ELF-1 (cell line): ENCODE measurements at regions not wholly inside any gene's neighbourhood (a gene's known extent, or its start where the extent isn't known, plus 50 kb on each side); places are given as distances from the start of the nearest gene placed in this dataset.

ENCODE experiments used
- DNase-seq: peaks from one replicate; pipeline ENCODE4 v3.0.0-alpha.2; 2016; ENCODE audit warnings: low read depth, low spot score

DNA sequence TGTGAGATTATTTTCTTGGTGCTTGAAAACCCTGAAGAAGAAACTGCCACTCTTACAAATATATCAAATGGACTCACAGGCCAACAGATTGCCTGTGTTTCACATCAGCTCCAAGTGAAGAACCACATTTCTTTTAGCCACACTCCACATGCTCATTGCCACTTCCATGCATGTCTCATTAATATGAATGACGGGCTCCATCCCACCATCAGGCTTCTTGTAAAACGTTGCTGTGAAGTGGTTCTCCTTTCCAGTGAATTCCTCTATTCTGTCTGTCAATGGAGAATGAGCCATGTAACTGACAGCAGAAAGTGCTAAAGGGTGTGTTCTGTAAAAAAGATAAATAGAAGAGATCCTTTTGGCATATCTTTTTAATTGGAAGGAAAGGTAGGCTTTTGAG is 188.2 kb upstream of the RMST start:
- no peak for DNase-seq

DNA sequence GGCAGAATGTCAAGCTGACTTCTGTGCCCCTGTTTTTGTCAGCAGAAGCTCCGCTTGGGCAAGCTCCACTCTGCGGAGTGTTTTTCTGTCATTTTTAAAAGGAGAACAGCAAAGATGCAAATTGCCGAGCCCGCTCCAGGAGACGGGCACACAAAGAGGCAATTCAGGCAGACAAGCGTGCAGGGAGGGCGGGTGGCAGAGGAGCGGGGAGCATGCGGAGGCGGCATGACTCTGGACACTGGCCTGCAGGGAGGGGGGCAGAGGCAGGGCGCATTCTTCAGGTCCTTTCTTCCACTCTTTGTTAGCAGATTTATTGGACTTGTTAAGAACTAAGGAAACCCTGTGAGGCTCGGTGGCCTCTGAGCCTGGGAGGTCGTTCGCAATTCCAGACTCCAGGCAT is 187.3 kb upstream of the RMST start:
- peak; percentile 57 for DNase-seq

DNA sequence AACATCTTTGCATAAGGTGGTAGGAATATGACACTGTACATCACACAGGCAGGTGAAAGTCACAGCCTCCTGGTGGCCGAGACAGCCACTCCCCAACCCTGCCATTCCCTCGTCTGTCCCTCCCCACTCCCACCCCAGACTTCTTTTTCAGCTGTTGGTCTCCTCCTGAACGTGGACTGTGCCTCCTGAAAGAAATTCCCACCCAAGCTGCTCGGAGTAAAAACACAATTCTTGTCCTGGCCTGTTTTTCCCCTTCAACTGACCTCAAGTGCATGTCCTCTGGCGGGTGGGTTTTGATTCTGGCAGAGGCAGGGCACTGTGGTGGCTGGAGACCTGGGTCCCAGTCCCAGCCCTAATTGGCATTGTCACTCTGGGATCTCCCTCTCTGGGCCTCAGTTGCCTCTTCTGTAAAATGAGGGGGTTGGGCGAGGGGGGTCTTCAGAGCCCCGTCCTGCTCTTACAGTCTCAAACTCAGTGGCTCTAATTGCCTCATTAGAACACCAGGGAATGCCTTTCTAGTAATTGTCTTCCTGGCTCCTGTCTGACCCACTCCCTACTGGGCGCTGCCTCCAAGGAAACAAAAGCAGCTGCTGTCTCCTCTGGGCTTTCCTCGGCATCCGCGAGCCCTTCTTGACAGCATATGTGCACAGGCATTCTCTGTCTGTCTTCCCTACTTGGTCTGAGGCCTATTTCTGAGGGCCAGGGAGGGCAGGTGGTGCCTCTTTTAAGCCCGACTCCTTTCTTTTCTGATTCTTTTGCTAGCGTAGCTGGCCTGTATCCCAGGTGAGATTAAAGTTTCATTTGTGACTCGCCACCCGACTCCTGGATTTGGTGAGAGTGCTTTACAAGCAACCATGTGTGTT is 186.6 kb upstream of the RMST start:
- DNase-seq = peak; percentile 81

DNA sequence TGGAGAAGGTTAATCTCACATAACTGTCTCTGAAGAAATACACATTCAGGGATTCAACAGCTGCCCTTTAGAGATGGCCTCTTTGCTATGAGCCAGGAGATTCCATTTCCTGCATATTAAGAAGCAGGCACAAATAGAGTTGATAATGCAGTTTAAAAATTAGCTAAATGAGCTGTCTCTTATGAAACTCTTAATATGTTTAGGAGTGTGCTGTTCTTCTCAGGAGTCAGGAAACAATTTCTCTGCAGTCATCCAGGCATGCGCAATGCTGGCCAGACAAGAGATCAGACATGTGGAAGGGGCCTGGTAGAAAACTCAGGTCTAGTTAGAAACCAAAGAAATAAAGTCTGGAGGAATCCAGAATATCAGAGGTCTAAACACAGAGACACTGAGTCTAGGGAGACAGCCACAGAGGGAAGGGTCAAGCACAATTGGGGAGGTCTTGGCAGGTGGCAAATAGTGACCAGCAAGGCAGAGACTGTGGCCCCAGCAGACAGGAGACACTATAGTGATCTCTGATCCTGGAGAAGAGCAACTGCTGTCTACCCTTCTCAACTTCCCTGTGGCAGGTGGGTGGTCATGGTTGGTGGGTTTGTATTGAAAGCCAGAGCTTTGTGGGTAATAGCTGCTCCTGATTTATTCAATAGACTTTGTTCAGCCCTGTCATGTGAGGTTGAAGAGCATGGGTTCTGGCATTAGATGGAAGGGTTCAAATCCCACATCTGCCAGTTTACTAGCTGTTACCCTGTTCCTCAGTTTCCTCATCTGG is 185.8 kb upstream of the RMST start:
- DNase-seq = no peak

DNA sequence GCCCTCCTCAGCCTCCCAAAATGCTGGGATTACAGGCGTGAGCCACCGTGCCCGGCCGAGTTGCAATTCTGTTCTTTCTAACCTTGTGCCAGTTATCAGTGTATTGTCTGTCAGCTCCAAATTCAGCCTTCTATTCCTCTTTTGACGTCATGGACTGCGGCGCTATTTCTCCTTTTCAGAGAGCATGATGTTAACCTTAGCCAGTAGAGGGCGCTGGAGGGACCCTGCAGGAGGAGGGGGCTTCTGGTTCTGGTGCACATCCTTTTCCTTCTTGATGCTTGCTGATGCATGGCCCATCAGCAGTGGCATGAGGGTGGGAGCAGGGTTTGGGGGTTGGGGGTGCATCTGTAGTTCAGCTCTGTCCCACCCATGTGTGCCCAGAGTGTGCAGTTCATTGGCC is 179.3 kb upstream of the RMST start:
- DNase-seq = peak; percentile 4

DNA sequence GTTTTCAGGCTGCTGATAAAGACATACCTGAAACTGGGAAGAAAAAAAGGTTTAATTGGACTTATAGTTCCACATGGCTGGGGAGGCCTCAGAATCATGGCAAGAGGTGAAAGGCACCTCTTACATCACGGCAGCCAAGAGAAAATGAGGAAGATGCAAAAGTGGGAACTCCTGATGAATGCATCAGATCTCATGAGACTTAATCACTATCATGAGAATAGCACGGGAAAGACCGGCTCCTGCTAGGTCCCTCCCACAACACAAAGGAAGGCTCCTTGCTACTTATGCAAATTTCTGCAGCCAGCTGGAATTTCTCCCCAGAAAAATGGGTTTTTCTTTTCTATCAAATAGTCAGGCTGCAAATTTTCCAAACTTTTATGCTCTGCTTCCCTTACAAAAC is 174.1 kb upstream of the RMST start:
- DNase-seq = no peak

DNA sequence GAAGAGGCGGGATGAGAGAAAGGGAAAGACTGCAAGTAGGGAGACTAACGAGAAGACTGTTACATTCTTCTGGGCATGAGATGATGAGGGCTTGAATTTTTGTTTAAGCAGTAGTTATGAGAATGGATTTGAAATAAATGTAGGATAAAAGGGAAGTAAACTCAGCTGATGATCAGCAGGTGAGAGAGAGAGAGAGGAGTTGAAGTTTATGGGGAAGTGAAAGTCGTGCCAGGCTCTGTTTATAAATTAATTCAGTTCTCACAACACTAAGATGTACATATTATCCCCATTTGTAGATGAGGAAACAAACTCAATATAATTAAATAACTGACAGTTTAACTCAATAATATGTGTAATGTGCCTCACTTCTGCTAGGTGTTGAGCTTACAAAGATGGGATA is 170.0 kb upstream of the RMST start:
- no peak for DNase-seq

DNA sequence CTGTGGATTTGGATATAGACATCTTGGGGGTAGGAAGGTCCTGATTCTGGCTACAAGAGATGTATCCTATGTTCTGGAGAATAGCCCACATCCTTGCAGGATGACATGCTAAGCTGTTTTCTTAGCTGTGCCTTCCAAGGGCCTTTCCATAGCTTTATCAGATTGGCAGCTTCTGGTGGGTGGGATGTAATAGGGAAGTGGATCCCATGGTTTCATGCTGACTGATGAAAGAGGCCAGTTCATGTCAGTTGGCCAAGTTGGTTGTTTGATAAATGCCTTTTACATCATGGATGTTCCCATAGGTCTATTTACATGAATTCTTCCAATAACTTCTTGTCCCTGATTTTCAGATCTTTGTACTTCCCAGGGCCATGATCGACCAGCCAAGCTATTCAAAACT is 169.1 kb upstream of the RMST start:
- DNase-seq = no peak

DNA sequence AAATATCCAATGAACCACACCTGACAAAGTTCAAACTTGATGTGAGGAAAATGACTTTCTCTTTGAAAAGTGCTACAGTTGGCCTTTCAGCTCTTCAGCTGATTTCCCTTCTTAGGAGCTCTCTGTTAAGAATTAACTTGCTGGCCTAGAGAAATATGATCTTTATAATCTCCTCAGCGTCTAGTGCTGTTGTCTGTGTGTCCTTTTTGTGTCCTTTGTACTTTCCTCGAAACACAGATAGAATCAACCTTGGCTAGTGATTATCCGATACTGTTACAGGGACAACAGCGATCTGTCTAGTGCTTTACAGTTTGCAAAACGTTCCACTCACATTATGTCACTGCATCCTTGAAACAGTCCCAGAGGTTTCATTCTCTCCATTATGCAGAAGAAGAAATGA is 162.8 kb upstream of the RMST start:
- DNase-seq = no peak

DNA sequence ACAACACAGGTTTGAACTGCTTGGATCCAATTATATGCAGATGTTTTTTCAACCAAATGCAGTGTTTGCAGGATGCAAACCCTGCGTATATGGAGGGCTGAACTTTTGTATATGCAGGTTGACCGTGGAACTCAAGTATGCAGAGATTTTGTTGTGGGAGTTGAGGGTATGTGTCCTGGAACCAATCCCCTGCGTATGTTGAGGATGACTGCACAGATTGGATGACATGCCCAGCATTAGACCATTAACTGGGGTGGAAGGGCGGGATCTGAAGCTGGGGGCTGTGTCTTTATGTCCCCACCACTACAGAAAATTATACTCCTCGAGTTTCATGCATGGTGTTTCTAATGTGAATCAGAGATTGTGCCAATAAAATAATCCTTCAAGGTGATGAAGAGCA is 162.2 kb upstream of the RMST start:
- no peak for DNase-seq

DNA sequence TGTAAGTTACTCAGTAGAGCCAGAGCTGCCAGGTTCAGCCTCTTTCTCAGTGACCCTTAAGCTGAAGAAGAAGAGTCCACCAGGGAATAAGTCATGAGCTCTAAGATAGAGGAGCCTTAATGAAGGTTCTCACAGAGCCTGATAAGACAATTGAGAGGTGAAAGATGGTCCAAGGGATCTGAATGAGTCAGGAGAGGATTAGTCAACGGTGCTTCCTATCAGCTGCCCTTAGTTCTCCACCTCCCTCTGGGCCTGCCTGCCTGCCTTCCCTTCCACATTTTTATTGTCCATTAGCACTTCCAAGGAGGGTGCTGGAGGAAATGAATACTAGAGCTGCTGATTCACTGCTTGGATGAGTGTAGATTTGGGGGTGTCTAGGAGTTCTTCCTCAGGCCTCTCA is 161.7 kb upstream of the RMST start:
- no peak for DNase-seq

DNA sequence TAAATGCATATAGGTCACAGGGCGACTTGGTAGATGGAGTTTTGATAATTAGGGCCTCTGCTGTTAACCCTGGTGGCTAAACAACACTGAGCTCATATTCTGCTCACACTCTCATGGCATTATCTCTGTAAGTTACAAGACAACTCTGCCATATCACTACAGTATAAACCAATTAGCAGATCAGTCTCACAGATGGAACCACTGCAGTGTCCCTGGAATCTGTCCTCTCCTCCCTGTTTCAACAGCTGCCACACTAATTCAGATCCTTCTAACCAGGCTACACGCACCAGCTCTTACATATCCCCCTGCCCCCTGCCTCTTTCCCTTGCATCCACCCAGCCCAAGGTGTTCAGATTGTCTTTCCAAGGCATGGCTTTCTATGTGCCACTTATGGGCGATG is 161.0 kb upstream of the RMST start:
- DNase-seq = no peak

DNA sequence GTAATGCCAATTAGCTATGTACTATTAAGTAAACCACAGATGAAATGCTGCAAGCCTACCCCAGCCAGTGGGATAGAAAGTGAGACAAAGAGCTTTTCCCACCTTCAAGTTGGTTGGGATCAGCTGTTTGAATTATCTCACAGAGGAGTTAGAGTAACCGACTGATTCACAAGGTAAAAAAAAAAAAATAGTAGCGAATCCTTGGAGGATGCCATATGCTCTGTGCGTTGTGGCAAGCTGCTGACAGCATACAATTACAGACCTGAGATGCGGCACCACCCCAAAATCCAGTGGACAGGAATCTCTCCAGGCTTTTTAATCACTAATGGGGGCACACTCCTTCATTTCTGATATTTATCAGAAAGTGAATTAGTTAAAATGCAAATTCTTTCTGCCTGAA is 157.0 kb upstream of the RMST start:
- DNase-seq = no peak

DNA sequence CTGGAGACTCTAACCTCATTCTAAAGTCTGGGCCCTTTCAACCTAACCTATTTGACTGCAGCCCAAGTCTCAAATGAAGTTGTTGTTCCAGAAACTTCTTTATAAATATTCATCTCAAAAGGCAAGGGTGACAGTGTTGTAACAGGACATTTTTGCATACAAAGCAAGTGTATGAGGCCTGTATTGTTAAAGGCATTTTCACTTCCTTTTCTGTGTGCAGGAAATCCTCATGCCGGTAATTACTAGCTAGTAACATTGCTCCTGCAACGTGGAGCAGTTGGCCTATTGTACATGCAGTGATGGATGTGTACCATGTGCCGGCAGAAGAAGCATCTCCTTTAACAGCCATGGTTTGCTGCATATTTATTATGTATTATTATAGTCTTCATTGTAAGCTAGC is 156.5 kb upstream of the RMST start:
- no peak for DNase-seq

DNA sequence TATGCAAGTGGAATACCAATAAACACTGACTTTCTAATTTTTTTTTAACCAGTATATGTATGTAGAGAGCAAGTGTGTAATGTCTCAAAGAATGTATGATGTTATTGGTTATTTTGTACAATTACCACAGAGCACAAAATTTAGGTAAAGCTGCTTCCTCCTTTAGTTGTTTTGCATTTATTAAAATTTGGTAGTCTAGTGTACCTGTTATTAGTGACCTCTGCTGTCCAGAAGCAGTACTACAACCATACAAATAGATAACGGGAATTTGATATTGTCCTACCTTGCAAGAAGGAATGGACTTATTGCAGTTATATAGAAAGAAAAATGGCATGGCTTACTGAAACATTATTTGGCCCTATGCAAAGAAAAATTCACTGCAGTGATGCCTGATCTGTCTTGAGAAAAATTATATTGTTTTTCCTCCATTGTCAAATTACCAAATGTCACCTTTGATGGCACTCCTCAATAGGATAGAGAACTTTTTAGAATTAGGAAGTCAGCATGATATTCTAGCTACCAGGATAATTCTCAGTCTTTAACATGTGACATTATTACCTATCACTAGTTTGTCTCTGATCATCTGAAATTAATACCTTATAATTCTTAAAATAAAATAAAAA is 153.9 kb upstream of the RMST start:
- no peak for DNase-seq

DNA sequence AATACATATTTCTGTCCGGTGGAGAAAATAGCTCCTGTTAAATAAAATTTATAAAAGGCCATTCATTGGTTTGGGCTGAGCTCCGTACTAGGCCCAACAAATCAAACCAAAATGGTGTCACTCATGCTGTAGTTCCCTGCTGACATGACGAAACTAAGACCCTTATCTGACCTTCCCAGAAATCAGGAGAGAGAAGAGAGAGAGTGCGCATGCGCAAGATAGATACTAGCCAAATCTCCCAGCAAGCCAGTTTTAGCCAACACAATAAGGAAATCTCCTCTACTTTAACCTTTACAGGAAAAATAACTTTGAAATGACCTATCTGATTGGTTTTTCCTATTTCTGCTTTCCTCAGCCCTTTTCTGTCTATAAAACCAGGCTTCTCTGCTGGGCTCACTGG is 152.7 kb upstream of the RMST start:
- no peak for DNase-seq

DNA sequence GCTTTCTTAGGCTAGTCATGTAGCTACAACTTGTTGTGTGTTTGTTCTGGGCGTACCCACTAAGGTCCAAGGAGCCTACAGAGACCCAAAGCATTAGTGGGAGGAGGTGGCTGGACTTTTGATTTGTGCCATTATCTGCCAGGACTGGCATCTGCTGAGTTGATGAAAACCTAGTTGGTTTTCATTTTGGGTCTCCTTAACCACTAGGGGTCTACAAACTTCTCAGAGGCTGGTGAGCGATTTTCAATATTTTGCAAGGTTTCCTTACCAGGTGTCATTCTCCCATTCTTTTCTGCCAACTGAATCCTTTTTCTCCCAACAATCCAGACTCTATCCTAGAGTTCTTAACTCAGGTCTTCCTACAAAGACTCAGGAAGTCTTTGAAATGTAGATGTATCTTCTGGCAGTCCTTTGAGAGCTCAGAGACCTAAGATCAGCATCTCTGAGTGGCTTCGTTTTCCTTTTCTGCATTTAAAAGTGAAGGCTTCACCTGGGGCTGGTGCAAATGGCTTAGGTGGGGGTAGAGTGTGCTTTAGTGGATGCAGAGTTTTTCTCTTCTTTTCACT is 150.0 kb upstream of the RMST start:
- peak; percentile 56 for DNase-seq

DNA sequence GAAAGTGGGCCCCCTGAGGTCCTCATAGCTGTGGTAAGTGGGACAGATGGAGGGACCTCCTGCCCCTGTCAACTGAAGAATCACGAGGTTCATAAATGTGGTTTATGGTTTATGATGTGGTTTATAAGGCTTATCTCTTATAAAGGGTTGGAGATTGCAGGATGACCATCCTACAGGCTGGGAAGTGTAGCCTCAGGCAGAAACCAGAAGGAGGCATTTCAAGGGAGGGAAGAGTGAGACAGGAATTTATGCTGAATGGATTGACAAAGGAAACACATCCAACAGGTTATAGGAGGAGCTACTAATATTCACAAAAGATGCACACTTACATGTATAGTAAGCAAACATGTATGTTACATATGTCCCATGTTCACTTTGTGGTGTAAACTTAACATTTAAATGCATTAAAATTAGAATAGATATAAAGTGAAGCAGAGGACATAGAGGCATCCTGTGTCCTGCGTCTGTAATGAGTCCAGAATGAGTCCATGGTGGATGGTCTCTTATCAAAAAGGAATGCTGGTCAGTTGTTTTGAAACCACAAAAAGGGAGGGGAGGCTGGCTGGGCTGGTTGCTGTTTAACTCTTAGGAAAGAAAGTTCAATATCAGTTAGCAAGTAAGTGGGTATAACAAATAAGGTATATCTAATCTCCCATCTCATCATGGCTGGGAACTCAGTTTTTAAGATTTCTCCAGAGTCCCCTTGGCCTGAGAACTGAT is 149.0 kb upstream of the RMST start:
- DNase-seq = peak; percentile 60

DNA sequence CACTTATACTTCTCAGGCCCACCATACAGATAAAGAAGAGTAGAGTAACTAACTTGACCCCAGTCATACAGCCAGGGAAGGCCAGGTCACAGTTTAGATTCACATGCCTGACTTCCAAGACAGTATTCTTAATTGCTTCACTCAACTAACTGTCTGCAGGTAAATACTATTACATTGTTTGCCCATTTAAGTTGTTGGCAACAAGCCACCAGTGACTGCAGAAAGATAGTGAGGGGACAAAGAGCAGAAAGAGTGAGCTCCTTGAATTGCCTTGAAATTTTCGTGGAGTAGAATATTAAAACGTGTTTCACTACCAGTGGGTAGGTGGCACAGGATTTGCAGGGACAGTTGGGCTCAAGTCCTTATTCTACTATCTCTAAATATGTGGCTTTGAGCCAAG is 146.3 kb upstream of the RMST start:
- DNase-seq = no peak

DNA sequence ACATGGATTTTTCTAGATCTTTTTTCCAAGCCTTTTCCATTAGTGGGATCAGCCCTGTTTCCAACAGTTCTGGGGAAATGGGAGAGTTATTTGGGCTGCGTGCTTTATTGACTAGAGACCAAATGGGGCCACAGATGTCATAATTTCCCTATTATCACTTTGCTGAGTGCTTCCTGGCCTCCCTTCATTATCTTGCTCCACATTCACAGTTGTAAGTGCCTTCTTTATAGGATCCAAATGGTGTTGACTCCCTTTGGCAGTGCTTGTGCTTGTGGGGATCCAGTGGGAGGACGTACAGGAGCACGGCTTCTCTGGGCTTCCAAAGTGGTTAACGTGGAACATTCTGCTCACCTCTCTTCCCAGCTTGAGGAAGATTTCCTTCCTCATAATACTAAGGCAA is 141.0 kb upstream of the RMST start:
- no peak for DNase-seq

DNA sequence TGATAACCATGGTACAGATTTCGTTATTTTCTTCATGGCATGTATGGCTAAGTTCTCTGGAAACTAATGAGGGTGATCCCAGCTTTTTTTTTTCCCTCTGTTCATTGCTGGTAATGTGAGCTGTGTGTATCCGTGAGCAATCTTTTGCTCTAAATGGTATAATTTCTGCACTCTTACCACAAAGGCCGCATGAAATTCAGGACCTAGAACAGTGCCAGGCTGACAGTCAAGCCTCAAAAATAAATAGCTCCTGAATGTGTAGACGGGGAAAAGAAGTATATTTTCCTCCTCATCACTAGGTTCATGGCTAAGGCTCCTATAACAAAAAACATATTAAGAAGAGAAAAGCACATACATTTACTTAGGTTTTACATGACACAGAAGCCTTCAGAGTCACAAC is 140.2 kb upstream of the RMST start:
- DNase-seq = no peak

DNA sequence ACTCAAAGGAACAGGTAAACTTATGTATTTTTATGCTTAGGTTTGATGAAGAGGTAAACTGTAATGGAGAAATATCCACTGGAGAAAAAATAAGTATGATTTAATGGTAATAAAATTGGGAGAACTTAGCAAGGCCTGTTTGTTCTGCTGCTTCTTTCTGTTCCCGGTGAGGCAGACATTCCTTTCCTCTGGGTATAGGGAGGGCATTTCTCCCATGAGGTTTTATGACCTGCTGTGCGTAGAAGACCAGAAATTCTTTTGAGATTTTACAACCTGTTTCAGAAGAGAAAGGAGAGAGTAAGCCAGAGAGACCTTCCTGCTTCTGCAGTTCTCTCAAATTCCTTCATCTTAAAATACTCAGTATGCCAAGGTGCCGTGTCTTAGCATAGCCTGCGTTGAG is 139.4 kb upstream of the RMST start:
- peak; percentile 24 for DNase-seq
